ENCODE measurements at regions not wholly inside any gene's neighbourhood (a gene's known extent, or its start where the extent isn't known, plus 50 kb on each side); places are given as distances from the start of the nearest gene placed in this dataset.

DNA sequence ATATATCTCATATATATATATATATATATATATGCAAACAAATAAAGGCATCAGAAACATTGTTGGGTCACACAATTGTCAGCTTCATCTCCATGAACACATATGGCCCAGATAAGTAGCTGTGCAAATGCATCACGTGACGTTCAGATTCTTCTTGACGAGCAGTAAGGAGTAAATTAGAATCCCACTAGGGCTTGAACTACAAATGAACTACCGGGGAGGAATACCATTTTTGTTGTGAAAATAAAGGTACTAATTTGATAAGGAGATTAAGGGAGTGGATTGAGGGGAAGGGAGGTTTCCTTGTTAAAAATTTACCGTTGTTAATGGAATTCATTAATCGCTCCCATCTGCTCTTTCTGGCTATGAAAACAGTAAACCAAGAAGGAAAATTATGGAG, 186.5 kb upstream of the COPS8 start:
- CTCF ChIA-PET (ENCODE audit: partially characterized antibody) = no interaction called here
- FAIRE-seq = no peak

More for the DNA sequence above, 186.5 kb upstream of the COPS8 start:
- no peak overlapping the region for H4K8ac ChIP-seq (ENCODE audit: extremely low read depth, insufficient read depth, low read length)
- no peak overlapping the region for H2BK15ac ChIP-seq (ENCODE audit: low read length)
- H3K18ac ChIP-seq (ENCODE audit: extremely low read depth, low read length) = no peak overlapping the region
- no peak overlapping the region for H3K14ac ChIP-seq (ENCODE audit: insufficient read length)
- H3K36me3 ChIP-seq (ENCODE audit: control insufficient read depth in 2 of 4, insufficient read depth in 4 of 4, low read length in 3 of 4) = no peaks in the 10 kb centered on the region
- H3K27ac ChIP-seq (ENCODE audit: low read depth, low read length) = no peak overlapping the region
- H3K4me2 ChIP-seq (ENCODE audit: insufficient read depth in 1 of 2, low read depth in 2 of 2, low read length in 2 of 2) = no peak overlapping the region
- H2BK5ac ChIP-seq (ENCODE audit: low read depth, low read length) = no peak overlapping the region
- no peak overlapping the region for H3K9ac ChIP-seq (replicated peaks in 1 of 4; ENCODE audit: extremely low read depth in 1 of 4, low read depth in 3 of 4, low read length in 3 of 4)
- POLR2A ChIA-PET (ENCODE audit: partially characterized antibody) = no interaction called here
- no peak for DNase-seq (ENCODE audit: low read depth in 1 of 2, low spot score in 2 of 2)
- no peaks in the 10 kb centered on the region for H3K79me1 ChIP-seq (ENCODE audit: low read depth, low read length)
- H2BK20ac ChIP-seq (ENCODE audit: low read length) = no peak overlapping the region
- no peaks in the 10 kb centered on the region for H3K79me2 ChIP-seq (ENCODE audit: control insufficient read depth in 1 of 2, insufficient read depth in 2 of 2, low read length in 2 of 2)
- H4K20me1 ChIP-seq (replicated peaks in 1 of 2; ENCODE audit: control insufficient read depth in 1 of 2, insufficient read depth in 2 of 2, low read length in 2 of 2) = no peaks in the 10 kb centered on the region
- no peak overlapping the region for H2BK12ac ChIP-seq (ENCODE audit: low read depth, low read length)
- H3K56ac ChIP-seq (replicated peaks; ENCODE audit: insufficient read length, low read depth, low read length) = no peak overlapping the region
- H3K23ac ChIP-seq (ENCODE audit: insufficient read length) = no peak overlapping the region
- no peak overlapping the region for H2AFZ ChIP-seq (ENCODE audit: low read length)
- H3K4me3 ChIP-seq (ENCODE audit: extremely low read depth in 1 of 4, insufficient read depth in 2 of 4, low read depth in 3 of 4, low read length in 4 of 4) = no peak overlapping the region
- no peak for TF ChIP-seq GTF2F1 (IDR thresholded peaks at IDR 0.05; ENCODE audit: borderline replicate concordance, low read depth, low read length)
- H4K5ac ChIP-seq (ENCODE audit: insufficient read length, low read depth, low read length) = no peak overlapping the region
- H2BK120ac ChIP-seq (replicated peaks; ENCODE audit: low read depth, low read length) = no peak overlapping the region
- H3K27me3 ChIP-seq (replicated peaks in 1 of 4; ENCODE audit: control insufficient read depth in 3 of 4, extremely low read depth in 1 of 4, insufficient read depth in 3 of 4, low read length in 3 of 4) = no peaks in the 10 kb centered on the region
- no peaks in the 10 kb centered on the region for H3K23me2 ChIP-seq (ENCODE audit: low read depth, low read length)
- H4K91ac ChIP-seq (replicated peaks; ENCODE audit: insufficient read length, low read length) = no peak overlapping the region
- H3K4ac ChIP-seq (replicated peaks; ENCODE audit: insufficient read length, low read depth, low read length) = no peak overlapping the region
- no peaks in the 10 kb centered on the region; a peak in 2 of 7 replicates for H3K4me1 ChIP-seq (replicated peaks in 1 of 4; ENCODE audit: control insufficient read depth in 3 of 4, insufficient read depth in 4 of 4, low read length in 3 of 4)
- H2AK5ac ChIP-seq (ENCODE audit: low read depth, low read length) = no peak overlapping the region
- 89% methylated on average over 6 of the region's 6 CpGs; no CpG with 5 or more reads in 1 of the 2 experiments for WGBS, 2 experiments (ENCODE audit: extremely low coverage in 1 of 2, insufficient coverage in 1 of 2, insufficient read length in 1 of 2, insufficient replicate concordance in 2 of 2, low coverage in 1 of 2, low lambda C conversion rate in 2 of 2, missing lambda C conversion rate in 1 of 2)
- no peaks in the 10 kb centered on the region for H3K9me3 ChIP-seq (ENCODE audit: insufficient read depth in 2 of 2, low read depth in 1 of 2, low read length in 1 of 2)

Measured in H1 (cell line).